Heart right ventricle (tissue), 16 donors: ENCODE measurements at regions not wholly inside any gene's neighbourhood (a gene's known extent, or its start where the extent isn't known, plus 50 kb on each side); places are given as distances from the start of the nearest gene placed in this dataset.

Source experiments
- ATAC-seq, 8 donors: fragments of 200-7000 bp; cut with Tn5 transposase; one replicate each; pipeline ENCODE4 v1.9.1; 2020; ENCODE audit warnings: mild to moderate bottlenecking in 8 of 8, moderate library complexity in 8 of 8, moderate number of reproducible peaks in 1 of 8
- DNase-seq, 2 donors: peaks; one replicate each; pipeline ENCODE4 v3.0.0-alpha.2; 2020
- H3K27ac ChIP-seq, 10 donors: fragments of 200-600 bp; sonication (generic) in 2 of 10; one replicate each; pipeline versions ENCODE4 v1.5.0 to v1.8.0; 2020 to 2022; ENCODE audit warnings: mild to moderate bottlenecking in 3 of 10
- H3K27me3 ChIP-seq, 7 donors: fragments of 200-600 bp; one replicate each; pipeline ENCODE4 v1.8.0; 2021 to 2022; ENCODE audit warnings: mild to moderate bottlenecking in 2 of 7
- H3K36me3 ChIP-seq, 9 donors: fragments of 200-600 bp; sonication (generic) in 1 of 9; one replicate each; pipeline versions ENCODE4 v1.5.0 to v1.8.0; 2020 to 2022; ENCODE audit warnings: mild to moderate bottlenecking in 2 of 9
- H3K4me1 ChIP-seq, 9 donors: fragments of 200-600 bp; sonication (generic) in 1 of 9; one replicate each; pipeline versions ENCODE4 v1.5.0 to v1.8.0; 2020 to 2022; ENCODE audit warnings: mild to moderate bottlenecking in 4 of 9
- H3K4me3 ChIP-seq, 10 donors: fragments of 200-600 bp; sonication (generic) in 2 of 10; one replicate each; pipeline versions ENCODE4 v1.5.0 to v1.8.0; 2020 to 2022; ENCODE audit warnings: mild to moderate bottlenecking in 7 of 10, moderate library complexity in 2 of 10
- H3K9me3 ChIP-seq, 11 donors: fragments of 200-600 bp in 10 of 11; sonication (generic) in 2 of 11; one replicate each; pipeline versions ENCODE4 v1.5.0 to v1.8.0; 2013 to 2022; ENCODE audit warnings: mild to moderate bottlenecking in 2 of 11, control low read depth in 1 of 11, moderate library complexity in 1 of 11
- WGBS, 2 donors: extraction: QIAGEN DNeasy Blood & Tissue Kit; methylation state at CpG; one replicate each; pipeline ENCODE4 v1.1.7; 2013; ENCODE audit warnings: inconsistent platforms in 1 of 2; 5-methylcytosine and 5-hydroxymethylcytosine counted together
- intact Hi-C, 10 donors: fragments of 100-400 bp; cut with DNase I; formaldehyde crosslinking; loops; one replicate each; pipeline versions ENCODE4 v1.11.1 to v1.14.2; 2022
- TF ChIP-seq, protein P1 (sequence below), 9 donors: fragments of 200-600 bp; sonication (generic) in 2 of 9; IDR thresholded peaks; one replicate each; pipeline versions ENCODE4 v1.5.0 to v1.8.0; 2021 to 2022; ENCODE audit warnings: antibody characterized with exemption in 9 of 9, mild to moderate bottlenecking in 5 of 9, moderate library complexity in 1 of 9
- donor health status: Arrhythmogenic right ventricular cardiomyopathy.
- donor health status: ischemic (EF 13 %, LVEDD 7.1; RV severe dilation, severe dysfunction).
- donor health status: healthy with polysubstance abuse.
- donor health status: DM: no; HTN: yes; CAD: no.
- donor health status: DM: no; HTN: no; CAD: no.
- donor health status: ischemic (EF 25% LVEDD 6.9; RV normal size, moderate dysfunction).
- donor health status: ischemic (EF 25% LVEDD 5.7; RV mildly dilated, moderate dysfunction).
- donor health status: healthy.
- donor health status: DM: yes; HTN: yes; CAD: no.
- donor health status: Ischemic cardiomyopathy.
- donor health status: ischemic (EF 35%, LVEDD 5.7; RV mildly dilated, moderate dysfunction).
- donor health status: nonischemic (EF 11% LVEDD 7.7; RV severe dilation, severe dysfunction).
- donor health status: DM: yes; HTN: yes; CAD: no.
- donor health status: PGD.
- donor health status: ischemic (EF 29% LVEDD 5.4; RV normal size, mild dysfunction).
- donor health status: nonischemic (EF 23%, LVEDD 6.1; RV moderate dilation, normal function).

DNA sequence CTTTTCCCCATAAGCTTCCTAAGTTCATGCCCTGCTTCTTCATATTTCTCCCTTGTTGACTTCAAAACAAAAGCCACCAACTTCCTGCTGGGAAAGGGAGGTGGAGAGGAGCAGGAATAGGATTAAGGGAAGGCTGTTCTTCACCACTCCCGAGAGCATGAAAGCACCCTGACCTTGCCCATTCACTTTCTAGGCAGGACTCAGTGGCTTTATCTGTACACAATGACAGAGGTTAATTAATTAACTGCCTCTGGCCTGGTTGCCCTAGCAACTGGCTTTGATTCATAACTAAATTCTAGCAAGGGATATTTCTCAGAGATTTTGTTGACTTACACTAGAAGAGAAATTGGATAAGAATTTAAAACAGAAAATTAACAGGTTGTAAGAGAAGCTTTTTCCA lies 396.8 kb downstream of the RPS29 start:
- peaks cover 0 to 18% (median 0%) of the 10 kb centered on the region in 11 donors for H3K9me3 ChIP-seq
- intact Hi-C loops, result no loop called here
- DNase-seq (no peak), ATAC-seq (no peak)
- TF ChIP-seq, protein P1, sequence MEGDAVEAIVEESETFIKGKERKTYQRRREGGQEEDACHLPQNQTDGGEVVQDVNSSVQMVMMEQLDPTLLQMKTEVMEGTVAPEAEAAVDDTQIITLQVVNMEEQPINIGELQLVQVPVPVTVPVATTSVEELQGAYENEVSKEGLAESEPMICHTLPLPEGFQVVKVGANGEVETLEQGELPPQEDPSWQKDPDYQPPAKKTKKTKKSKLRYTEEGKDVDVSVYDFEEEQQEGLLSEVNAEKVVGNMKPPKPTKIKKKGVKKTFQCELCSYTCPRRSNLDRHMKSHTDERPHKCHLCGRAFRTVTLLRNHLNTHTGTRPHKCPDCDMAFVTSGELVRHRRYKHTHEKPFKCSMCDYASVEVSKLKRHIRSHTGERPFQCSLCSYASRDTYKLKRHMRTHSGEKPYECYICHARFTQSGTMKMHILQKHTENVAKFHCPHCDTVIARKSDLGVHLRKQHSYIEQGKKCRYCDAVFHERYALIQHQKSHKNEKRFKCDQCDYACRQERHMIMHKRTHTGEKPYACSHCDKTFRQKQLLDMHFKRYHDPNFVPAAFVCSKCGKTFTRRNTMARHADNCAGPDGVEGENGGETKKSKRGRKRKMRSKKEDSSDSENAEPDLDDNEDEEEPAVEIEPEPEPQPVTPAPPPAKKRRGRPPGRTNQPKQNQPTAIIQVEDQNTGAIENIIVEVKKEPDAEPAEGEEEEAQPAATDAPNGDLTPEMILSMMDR (IDR thresholded peaks at IDR 0.05), result no peak
- H3K4me3 ChIP-seq, result no peak overlapping the region
- WGBS, 2 donors, result 31 to 45% methylated on average over 1 of the region's 1 CpG
- H3K36me3 ChIP-seq, result no peaks in the 10 kb centered on the region
- no peaks in the 10 kb centered on the region for H3K4me1 ChIP-seq
- peaks cover 0 to 5% (median 0%) of the 10 kb centered on the region in 7 donors for H3K27me3 ChIP-seq
- H3K27ac ChIP-seq, result no peak overlapping the region

DNA sequence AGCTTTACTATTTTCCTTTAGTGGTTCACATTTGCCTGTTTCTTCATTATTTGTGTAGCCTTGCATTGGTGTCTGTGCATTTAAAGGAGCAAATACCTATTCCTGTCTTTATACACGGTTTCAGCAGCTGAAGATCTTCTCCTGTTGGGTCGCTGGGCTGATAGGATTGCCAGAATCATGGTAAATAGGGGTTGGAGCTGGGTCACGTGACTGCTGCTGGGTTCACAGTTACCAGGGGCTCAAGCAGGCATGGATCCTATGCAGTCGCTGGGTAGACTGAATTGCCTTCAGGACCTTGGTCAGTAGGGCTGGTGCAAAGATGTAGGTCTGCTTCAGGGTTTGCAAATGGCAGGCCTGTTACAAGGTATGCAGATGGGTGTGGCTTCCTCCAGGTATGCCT lies 398.4 kb downstream of the RPS29 start:
- DNase-seq (no peak), ATAC-seq (no peak)
- intact Hi-C loops, result no loop called here
- TF ChIP-seq, protein P1 (IDR thresholded peaks at IDR 0.05), result no peak
- H3K4me3 ChIP-seq, result no peak overlapping the region
- 75 to 77% methylated on average over 4 of the region's 4 CpGs for WGBS, 2 donors
- peaks cover 0 to 5% (median 0%) of the 10 kb centered on the region in 7 donors for H3K27me3 ChIP-seq
- no peaks in the 10 kb centered on the region for H3K4me1 ChIP-seq
- peaks cover 0 to 25% (median 0%) of the 10 kb centered on the region in 11 donors for H3K9me3 ChIP-seq
- H3K27ac ChIP-seq, result no peak overlapping the region
- H3K36me3 ChIP-seq, result no peaks in the 10 kb centered on the region

DNA sequence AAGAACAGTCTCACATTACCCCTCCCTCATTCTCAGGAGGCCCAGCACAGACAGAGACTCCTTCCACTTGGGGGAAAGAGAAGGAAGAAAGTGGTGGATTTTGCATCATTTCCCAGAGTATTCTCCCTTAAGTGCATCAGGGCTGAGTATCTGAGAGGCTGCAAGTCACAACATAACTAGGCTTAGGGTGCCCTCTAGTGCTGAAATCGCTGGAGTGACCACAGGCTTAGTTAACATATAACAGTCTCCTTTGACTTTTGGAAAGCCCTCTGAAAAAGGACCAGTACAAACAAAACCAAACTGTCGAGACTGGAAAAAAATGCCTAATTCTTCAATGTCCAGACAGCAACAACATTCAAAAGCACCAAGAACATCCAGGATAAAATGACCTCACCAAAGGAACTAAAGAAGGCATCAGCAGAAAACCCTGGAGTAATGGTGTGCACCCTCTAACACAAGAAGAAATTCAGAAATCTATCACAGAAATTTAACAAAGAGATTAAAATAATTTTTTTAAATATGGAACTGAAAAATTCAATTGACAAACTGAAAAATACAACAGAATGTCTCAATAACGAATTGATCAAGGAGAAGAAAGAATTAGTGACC lies 412.3 kb downstream of the RPS29 start:
- Histone ChIP-seq H3K27ac (no peak overlapping the region), H3K36me3 (no peaks in the 10 kb centered on the region), H3K27me3 (no peaks in the 10 kb centered on the region), H3K9me3 (peaks cover 0 to 18% (median 0%) of the 10 kb centered on the region in 11 donors), H3K4me3 (no peak overlapping the region), H3K4me1 (no peaks in the 10 kb centered on the region)
- intact Hi-C loops, result loop anchor here in 2 of 10 donors (5.0 to 10.0 kb wide), 2 partner anchors 1257 to 1259 kb away; no protein-coding TSS in a partner anchor
- WGBS, 2 donors, result 15 to 16% methylated on average over 3 of the region's 3 CpGs
- TF ChIP-seq, protein P1 (IDR thresholded peaks at IDR 0.05), result peak in 8 of 9 donors; percentile 25 to 60 (median 53)
- peak in 4 of 8 donors; percentile 38 to 65 (median 58) for ATAC-seq
- peak in 1 of 2 donors; percentile 30 for DNase-seq

DNA sequence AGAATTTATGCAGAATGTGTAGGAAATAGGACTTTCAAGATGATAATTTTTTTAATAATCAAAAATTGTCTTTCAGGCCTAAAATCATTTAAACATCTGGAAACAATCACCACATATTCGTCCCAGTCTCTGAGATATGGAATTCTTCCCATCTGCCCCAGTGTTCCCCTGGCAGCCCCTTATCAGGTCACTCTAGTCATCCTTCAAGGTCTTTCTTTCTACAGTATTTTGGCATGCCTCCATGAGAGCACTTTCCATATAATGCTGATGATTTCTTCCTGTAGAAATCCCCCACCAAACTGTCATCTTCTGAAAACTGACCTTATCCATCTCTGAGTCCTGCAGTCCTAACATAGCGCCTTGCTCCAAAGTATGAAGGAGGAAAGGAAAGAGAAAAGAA lies 422.1 kb downstream of the RPS29 start:
- intact Hi-C loops, result no loop called here

More for the DNA sequence above, 422.1 kb downstream of the RPS29 start:
- ATAC-seq, result no peak
- Histone ChIP-seq H3K9me3 (no peaks in the 10 kb centered on the region), H3K4me1 (no peaks in the 10 kb centered on the region), H3K4me3 (no peak overlapping the region), H3K36me3 (no peaks in the 10 kb centered on the region), H3K27me3 (no peaks in the 10 kb centered on the region), H3K27ac (no peak overlapping the region)
- TF ChIP-seq, protein P1 (IDR thresholded peaks at IDR 0.05), result no peak
- WGBS, 2 donors, result 31 to 49% methylated on average over 2 of the region's 2 CpGs
- DNase-seq, result no peak
